SK-N-MC (cell line): ENCODE measurements at regions not wholly inside any gene's neighbourhood (a gene's known extent, or its start where the extent isn't known, plus 50 kb on each side); places are given as distances from the start of the nearest gene placed in this dataset.

Experiments
- DNase-seq: peaks from one replicate; pipeline ENCODE4 v3.0.0-alpha.2; 2011; ENCODE audit warnings: low read depth, low spot score
- H3K27ac ChIP-seq: fragments of 200-600 bp; sonication (generic); 2 replicates; pipeline ENCODE4 v1.5.1; 2016; ENCODE audit warnings: mixed run types
- H3K36me3 ChIP-seq: fragments of 200-600 bp; sonication (generic); 2 replicates; pipeline ENCODE4 v1.6.1; 2017; ENCODE audit warnings: antibody characterized with exemption, low read length, mixed read lengths; ENCODE audit not compliant: insufficient read depth
- H3K4me3 ChIP-seq: fragments of 200-600 bp; sonication (generic); 2 replicates; pipeline ENCODE4 v1.5.1; 2016
- H3K9ac ChIP-seq: fragments of 200-600 bp; sonication (generic); 2 replicates; pipeline ENCODE4 v1.8.0; 2017; ENCODE audit warnings: mixed run types, mixed read lengths; ENCODE audit not compliant: insufficient read length
- H3K9me3 ChIP-seq: fragments of 200-600 bp; sonication (generic); 2 replicates; pipeline ENCODE4 v1.6.1; 2017; ENCODE audit warnings: low read depth, mild to moderate bottlenecking, antibody characterized with exemption, low read length, moderate library complexity, mixed read lengths
- EZH2 ChIP-seq: fragments of 200-600 bp; sonication (generic); IDR thresholded peaks from one replicate; pipeline ENCODE4 v1.6.1; 2017; ENCODE audit warnings: antibody characterized with exemption
- FOXP2 ChIP-seq: optimal IDR thresholded peaks from 2 replicates; pipeline ENCODE3; 2011; ENCODE audit warnings: mild to moderate bottlenecking, moderate library complexity; ENCODE audit not compliant: insufficient read depth; ENCODE audit errors: extremely low read length, control extremely low read depth
- POLR2AphosphoS5 ChIP-seq: IDR thresholded peaks from 2 replicates; pipeline ENCODE4 v1.6.1; 2012; ENCODE audit warnings: mild to moderate bottlenecking, low read depth, low read length, borderline replicate concordance

DNA sequence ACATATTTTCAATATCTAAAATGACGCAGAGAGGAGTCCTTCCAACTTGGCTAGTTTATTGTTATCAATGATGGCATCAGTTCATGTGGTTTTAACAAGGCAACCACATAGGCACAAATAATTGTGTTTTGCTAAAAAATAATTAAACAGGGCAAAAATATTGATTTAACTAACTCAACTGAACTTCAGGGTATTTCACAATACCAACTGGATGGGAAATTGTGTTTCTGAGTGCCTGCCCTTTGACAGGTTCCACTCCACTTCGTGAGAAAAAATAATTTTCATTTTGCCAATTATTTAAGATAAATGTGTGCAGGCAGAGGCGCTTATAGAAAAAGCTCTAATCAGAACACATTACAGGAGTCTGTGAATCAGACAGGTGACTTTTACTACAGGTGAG is 689.3 kb upstream of the CCDC54 start:
- DNase-seq = no peak
- Histone ChIP-seq H3K27ac (no peak overlapping the region), H3K9ac (no peak overlapping the region), H3K4me3 (no peak overlapping the region), H3K9me3 (no peaks in the 10 kb centered on the region), H3K36me3 (no peaks in the 10 kb centered on the region)
- TF ChIP-seq EZH2 = no peak
- no peak for TF ChIP-seq FOXP2
- no peak for TF ChIP-seq POLR2AphosphoS5

- TF ChIP-seq FOXP2 (no peak), POLR2AphosphoS5 (no peak), EZH2 (no peak)
- Histone ChIP-seq H3K27ac (no peak overlapping the region), H3K9ac (no peak overlapping the region), H3K36me3 (no peaks in the 10 kb centered on the region), H3K4me3 (no peak overlapping the region), H3K9me3 (no peaks in the 10 kb centered on the region)
- no peak for DNase-seq
Observed at GRCh38 chr3:106688464-106688863, 688.8 kb upstream of the CCDC54 start.

- no peak for DNase-seq
- H3K27ac ChIP-seq = no peak overlapping the region
- no peak for TF ChIP-seq POLR2AphosphoS5
- no peak for TF ChIP-seq FOXP2
- TF ChIP-seq EZH2 = no peak
- H3K9me3 ChIP-seq = no peaks in the 10 kb centered on the region
- H3K9ac ChIP-seq = no peak overlapping the region
- H3K36me3 ChIP-seq = no peaks in the 10 kb centered on the region
- H3K4me3 ChIP-seq = no peak overlapping the region
Observed at GRCh38 chr3:106691476-106691875, 685.8 kb upstream of the CCDC54 start.

DNA sequence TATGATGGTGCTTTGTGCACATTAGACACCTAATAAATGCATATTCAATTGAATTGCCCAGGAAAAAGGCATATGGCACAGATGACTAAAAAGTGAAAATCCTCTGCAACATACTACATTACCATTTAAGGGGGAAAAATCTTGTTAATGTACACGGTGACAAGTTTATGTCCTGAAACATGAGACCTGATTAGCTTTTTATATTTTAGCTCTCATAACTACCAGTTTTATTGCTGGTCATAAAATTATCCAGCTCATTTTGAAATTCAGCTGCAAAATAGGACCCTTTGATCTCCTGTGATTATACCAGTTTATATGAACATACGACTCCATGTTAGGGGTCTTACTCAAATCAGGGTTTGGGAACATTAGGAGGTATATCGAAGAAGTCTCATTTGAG is 684.6 kb upstream of the CCDC54 start:
- TF ChIP-seq POLR2AphosphoS5 (no peak; the same call in 1 of the 2 replicates), EZH2 (no peak), FOXP2 (no peak)
- H3K9me3 ChIP-seq = no peaks in the 10 kb centered on the region

GRCh38 chr3:106699122-106699521 is 678.1 kb upstream of the CCDC54 start:
- H3K27ac ChIP-seq = no peak overlapping the region

More for the DNA sequence above, 684.6 kb upstream of the CCDC54 start:
- no peak overlapping the region for H3K9ac ChIP-seq
- no peak for DNase-seq
- no peak overlapping the region for H3K27ac ChIP-seq
- H3K36me3 ChIP-seq = no peaks in the 10 kb centered on the region
- no peak overlapping the region for H3K4me3 ChIP-seq

GRCh38 chr3:106700981-106701380 is 676.3 kb upstream of the CCDC54 start:
- Histone ChIP-seq H3K9me3 (no peaks in the 10 kb centered on the region), H3K9ac (no peak overlapping the region), H3K4me3 (no peak overlapping the region), H3K27ac (no peak overlapping the region), H3K36me3 (no peaks in the 10 kb centered on the region)
- DNase-seq = no peak
- TF ChIP-seq FOXP2 (no peak), POLR2AphosphoS5 (no peak), EZH2 (no peak)

More at GRCh38 chr3:106699122-106699521, 678.1 kb upstream of the CCDC54 start:
- H3K9ac ChIP-seq = no peak overlapping the region
- TF ChIP-seq EZH2 (no peak), FOXP2 (no peak), POLR2AphosphoS5 (no peak)
- DNase-seq = no peak
- no peaks in the 10 kb centered on the region for H3K36me3 ChIP-seq
- H3K4me3 ChIP-seq = no peak overlapping the region
- H3K9me3 ChIP-seq = no peaks in the 10 kb centered on the region

- Histone ChIP-seq H3K27ac (no peak overlapping the region), H3K9me3 (no peaks in the 10 kb centered on the region), H3K4me3 (no peak overlapping the region), H3K9ac (no peak overlapping the region), H3K36me3 (no peaks in the 10 kb centered on the region)
- TF ChIP-seq POLR2AphosphoS5 = no peak
- TF ChIP-seq FOXP2 = no peak
- no peak for TF ChIP-seq EZH2
- DNase-seq = no peak
Observed at GRCh38 chr3:106703524-106703923, 673.7 kb upstream of the CCDC54 start.

DNA sequence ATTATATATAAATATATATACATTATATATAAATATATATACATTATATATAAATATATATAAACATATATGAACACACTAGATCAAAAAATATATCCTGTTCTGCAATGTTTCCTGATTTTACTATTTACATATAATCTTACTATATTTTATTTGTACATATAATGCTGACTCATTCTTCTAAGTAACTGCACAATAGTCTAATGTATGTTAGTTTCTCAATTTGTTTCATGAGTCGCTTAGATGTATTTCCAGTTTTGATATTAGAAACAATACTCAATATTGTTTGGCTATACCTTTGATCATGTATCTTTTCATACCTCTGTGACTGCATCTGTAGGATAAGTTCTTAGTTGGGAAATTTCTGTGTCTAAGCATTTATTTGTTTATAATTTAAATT is 669.9 kb upstream of the CCDC54 start:
- TF ChIP-seq FOXP2 (no peak), EZH2 (no peak), POLR2AphosphoS5 (no peak)
- no peak for DNase-seq
- H3K4me3 ChIP-seq = no peak overlapping the region

DNA sequence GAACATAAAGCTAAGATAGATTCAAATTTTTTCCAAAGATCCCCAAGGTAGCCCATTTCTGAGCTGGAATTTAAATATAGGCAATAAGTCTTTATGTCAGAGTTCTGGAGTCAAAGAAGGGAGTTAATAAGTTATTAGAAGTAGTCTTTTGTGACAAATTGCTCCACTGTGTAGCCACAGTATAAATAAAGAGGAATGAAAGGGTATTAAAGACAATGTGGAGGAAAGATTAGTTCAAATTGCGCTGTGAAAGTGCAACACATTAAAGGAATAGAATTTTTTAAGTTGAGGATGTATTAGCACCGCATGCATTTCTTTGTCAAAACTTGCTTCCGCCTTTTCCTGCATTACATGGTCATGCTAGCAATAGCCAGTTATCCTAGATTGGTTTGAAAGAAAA is 666.6 kb upstream of the CCDC54 start:
- no peak for DNase-seq
- Histone ChIP-seq H3K9me3 (peaks cover 4% of the 10 kb centered on the region; the same call in 1 of the 2 replicates), H3K27ac (no peak overlapping the region), H3K4me3 (no peak overlapping the region), H3K36me3 (no peaks in the 10 kb centered on the region), H3K9ac (no peak overlapping the region)
- TF ChIP-seq EZH2 (no peak), POLR2AphosphoS5 (no peak), FOXP2 (no peak)

More for the DNA sequence above, 669.9 kb upstream of the CCDC54 start:
- Histone ChIP-seq H3K9ac (no peak overlapping the region), H3K9me3 (no peaks in the 10 kb centered on the region), H3K27ac (no peak overlapping the region), H3K36me3 (no peaks in the 10 kb centered on the region)

DNA sequence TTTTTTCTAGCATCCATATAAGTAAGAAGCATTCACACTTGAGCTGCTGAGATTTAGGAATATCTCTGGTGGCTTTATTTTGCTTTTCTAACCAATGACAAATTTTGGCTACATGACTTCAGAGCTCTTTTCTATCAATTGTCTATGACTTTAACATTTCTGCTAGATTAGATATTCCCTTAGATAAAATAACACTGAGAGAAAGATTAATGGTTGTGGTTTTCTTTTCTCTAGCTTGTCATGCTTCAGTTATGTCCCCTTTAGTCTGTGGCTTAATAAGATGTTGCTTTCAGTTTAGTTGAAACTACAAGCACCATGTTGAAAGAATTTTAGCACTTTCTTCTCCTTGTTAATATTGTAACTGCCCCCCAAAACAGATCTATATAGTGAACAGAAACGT is 665.6 kb upstream of the CCDC54 start:
- no peak for TF ChIP-seq POLR2AphosphoS5
- no peak for TF ChIP-seq FOXP2
- no peak for TF ChIP-seq EZH2
- no peak overlapping the region for H3K27ac ChIP-seq
- no peaks in the 10 kb centered on the region for H3K36me3 ChIP-seq
- no peak overlapping the region for H3K9ac ChIP-seq
- no peak for DNase-seq
- H3K4me3 ChIP-seq = no peak overlapping the region
- H3K9me3 ChIP-seq = peaks cover 4% of the 10 kb centered on the region; the same call in 1 of the 2 replicates
